ENCODE measurements at regions not wholly inside any gene's neighbourhood (a gene's known extent, or its start where the extent isn't known, plus 50 kb on each side); places are given as distances from the start of the nearest gene placed in this dataset.

GRCh38 chr19:28929006-28929405 lies 283.9 kb downstream of the UQCRFS1 start:
- DNase-seq = no peak

GRCh38 chr19:28927456-28927855 lies 285.5 kb downstream of the UQCRFS1 start:
- no peak for DNase-seq

GRCh38 chr19:28920269-28921066 lies 292.5 kb downstream of the UQCRFS1 start:
- DNase-seq = no peak

- no peak for DNase-seq
These were observed 295.3 kb downstream of the UQCRFS1 start for GRCh38 chr19:28917621-28918020.

- no peak for DNase-seq
These were observed 297.1 kb downstream of the UQCRFS1 start for GRCh38 chr19:28915737-28916460.

- DNase-seq = no peak
These were observed 297.7 kb downstream of the UQCRFS1 start for GRCh38 chr19:28915202-28915601.

GRCh38 chr19:28914173-28914572 lies 298.8 kb downstream of the UQCRFS1 start:
- no peak for DNase-seq

GRCh38 chr19:28913626-28914025 lies 299.3 kb downstream of the UQCRFS1 start:
- DNase-seq = no peak

GRCh38 chr19:28908941-28909340 lies 304.0 kb downstream of the UQCRFS1 start:
- DNase-seq = no peak

- no peak for DNase-seq
These were observed 305.4 kb downstream of the UQCRFS1 start for GRCh38 chr19:28907534-28907933.

- DNase-seq = no peak
These were observed 307.0 kb downstream of the UQCRFS1 start for GRCh38 chr19:28905996-28906395.

GRCh38 chr19:28899703-28900102 lies 313.2 kb downstream of the UQCRFS1 start:
- no peak for DNase-seq

GRCh38 chr19:28898249-28898648 lies 314.7 kb downstream of the UQCRFS1 start:
- DNase-seq = no peak

GRCh38 chr19:28889941-28890670 lies 322.8 kb downstream of the UQCRFS1 start:
- no peak for DNase-seq

GRCh38 chr19:28887920-28888618 lies 324.9 kb downstream of the UQCRFS1 start:
- DNase-seq = no peak

- DNase-seq = no peak
These were observed 326.2 kb downstream of the UQCRFS1 start for GRCh38 chr19:28886708-28887107.

- DNase-seq = no peak
These were observed 327.0 kb downstream of the UQCRFS1 start for GRCh38 chr19:28885965-28886364.

- no peak for DNase-seq
These were observed 328.0 kb downstream of the UQCRFS1 start for GRCh38 chr19:28884786-28885476.

GRCh38 chr19:28883241-28883693 lies 329.7 kb downstream of the UQCRFS1 start:
- no peak for DNase-seq

GRCh38 chr19:28882818-28883217 lies 330.1 kb downstream of the UQCRFS1 start:
- no peak for DNase-seq

- DNase-seq = no peak
These were observed 331.3 kb downstream of the UQCRFS1 start for GRCh38 chr19:28881616-28882015.

GRCh38 chr19:28880735-28881401 lies 332.1 kb downstream of the UQCRFS1 start:
- DNase-seq = no peak
